Adrenal gland (tissue), 9 donors: ENCODE measurements at regions not wholly inside any gene's neighbourhood (a gene's known extent, or its start where the extent isn't known, plus 50 kb on each side); places are given as distances from the start of the nearest gene placed in this dataset.

ENCODE experiments used
- DNase-seq, 7 donors: peaks; one replicate each; pipeline ENCODE4 v3.0.0-alpha.2; 2019 to 2020
- H3K27ac ChIP-seq, 5 donors: fragments of 200-600 bp; sonication (generic) in 4 of 5; 1 replicate in 3 of 5; 2 replicates in 2 of 5; pipeline versions ENCODE4 v1.5.1 to v1.8.0; 2016 to 2020; ENCODE audit warnings: mild to moderate bottlenecking in 1 of 5
- H3K27me3 ChIP-seq: fragments of 200-600 bp; 2 replicates; pipeline ENCODE4 v1.8.0; 2021
- H3K36me3 ChIP-seq, 2 donors: fragments of 200-600 bp; replicated peaks in 1 of 2; 1 replicate in 1 of 2; 2 replicates in 1 of 2; pipeline versions ENCODE4 v1.5.1 to v1.8.0; 2018 to 2022
- H3K4me1 ChIP-seq, 2 donors: fragments of 200-600 bp; replicated peaks in 1 of 2; 1 replicate in 1 of 2; 2 replicates in 1 of 2; pipeline versions ENCODE4 v1.5.1 to v1.8.0; 2018 to 2021
- H3K4me3 ChIP-seq, 4 donors: fragments of 200-600 bp; sonication (generic) in 3 of 4; one replicate each; pipeline ENCODE4 v1.5.1; 2016 to 2018
- H3K9me3 ChIP-seq, 3 donors: fragments of 200-600 bp; sonication (generic) in 1 of 3; replicated peaks in 1 of 3; 1 replicate in 2 of 3; 2 replicates in 1 of 3; pipeline versions ENCODE4 v1.5.1 to v1.8.0; 2016 to 2021
- POLR2A ChIP-seq, 2 donors: fragments of 450-650 bp; IDR thresholded peaks; one replicate each; pipeline ENCODE4 v1.6.1; 2017; ENCODE audit warnings: antibody characterized with exemption in 2 of 2, mild to moderate bottlenecking in 2 of 2, moderate library complexity in 1 of 2
- WGBS, 4 donors: extraction: QIAGEN DNeasy Blood & Tissue Kit in 2 of 4; methylation state at CpG; one replicate each; pipeline versions ENCODE4 v1.1.5 to v1.1.7; 2013 to 2017; 5-methylcytosine and 5-hydroxymethylcytosine counted together
- intact Hi-C, 2 donors: fragments of 100-400 bp; cut with DNase I; formaldehyde crosslinking; loops; one replicate each; pipeline versions ENCODE4 v1.14.1 to v1.15.0; 2022 to 2023
- TF ChIP-seq, protein P1 (sequence below), 6 experiments: fragments of 450-650 bp in 4 of 6; fragments of 200-600 bp in 2 of 6; sonication (generic) in 1 of 6; IDR thresholded peaks; 1 replicate in 5 of 6; 2 replicates in 1 of 6; pipeline versions ENCODE4 v1.5.1 to v1.8.0; 2016 to 2021; ENCODE audit warnings: antibody characterized with exemption in 6 of 6, mild to moderate bottlenecking in 2 of 6, moderate library complexity in 1 of 6
- donor health status: healthy with polysubstance abuse.
- donor health status: Bipolar disorder and iron deficiency.
- donor health status: DM: yes; HTN: yes; CAD: no.
- donor health status: DM: no; HTN: no; CAD: no.
- donor health status: DM: no; HTN: no; CAD: no.

- TF ChIP-seq POLR2A (IDR thresholded peaks at IDR 0.05), result no peak
- H3K36me3 ChIP-seq, result no peaks in the 10 kb centered on the region
- H3K4me3 ChIP-seq, result no peak overlapping the region
- 25 to 37% (median 34%) methylated on average over 5 of the region's 5 CpGs for WGBS, 4 donors
- H3K27me3 ChIP-seq, result no peaks in the 10 kb centered on the region
- DNase-seq, result peak; percentile 32 to 81 (median 69)
- no peaks in the 10 kb centered on the region for H3K9me3 ChIP-seq
- peaks cover 11 to 13% of the 10 kb centered on the region in 2 donors for H3K4me1 ChIP-seq
- H3K27ac ChIP-seq, result peak overlapping the region in 1 of 5 donors; percentile 45
- intact Hi-C loops, result no loop called here
Measured at GRCh38 chr20:11267131-11267761, 593.4 kb upstream of the JAG1 start.

- peaks cover 11 to 13% of the 10 kb centered on the region in 2 donors for H3K4me1 ChIP-seq
- 54 to 72% (median 56%) methylated on average over 4 of the region's 4 CpGs for whole genome bisulfite sequencing, 4 donors
- no peaks in the 10 kb centered on the region for H3K27me3 ChIP-seq
- intact Hi-C loops, result no loop called here
- H3K9me3 ChIP-seq, result no peaks in the 10 kb centered on the region
- TF ChIP-seq, protein P1, sequence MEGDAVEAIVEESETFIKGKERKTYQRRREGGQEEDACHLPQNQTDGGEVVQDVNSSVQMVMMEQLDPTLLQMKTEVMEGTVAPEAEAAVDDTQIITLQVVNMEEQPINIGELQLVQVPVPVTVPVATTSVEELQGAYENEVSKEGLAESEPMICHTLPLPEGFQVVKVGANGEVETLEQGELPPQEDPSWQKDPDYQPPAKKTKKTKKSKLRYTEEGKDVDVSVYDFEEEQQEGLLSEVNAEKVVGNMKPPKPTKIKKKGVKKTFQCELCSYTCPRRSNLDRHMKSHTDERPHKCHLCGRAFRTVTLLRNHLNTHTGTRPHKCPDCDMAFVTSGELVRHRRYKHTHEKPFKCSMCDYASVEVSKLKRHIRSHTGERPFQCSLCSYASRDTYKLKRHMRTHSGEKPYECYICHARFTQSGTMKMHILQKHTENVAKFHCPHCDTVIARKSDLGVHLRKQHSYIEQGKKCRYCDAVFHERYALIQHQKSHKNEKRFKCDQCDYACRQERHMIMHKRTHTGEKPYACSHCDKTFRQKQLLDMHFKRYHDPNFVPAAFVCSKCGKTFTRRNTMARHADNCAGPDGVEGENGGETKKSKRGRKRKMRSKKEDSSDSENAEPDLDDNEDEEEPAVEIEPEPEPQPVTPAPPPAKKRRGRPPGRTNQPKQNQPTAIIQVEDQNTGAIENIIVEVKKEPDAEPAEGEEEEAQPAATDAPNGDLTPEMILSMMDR (IDR thresholded peaks at IDR 0.05), result no peak
- peak overlapping the region in 1 of 5 donors; percentile 45 for H3K27ac ChIP-seq
- DNase-seq, result peak in 2 of 7 donors; percentile 8 to 17
- no peak overlapping the region for H3K4me3 ChIP-seq
- no peaks in the 10 kb centered on the region for H3K36me3 ChIP-seq
Measured at GRCh38 chr20:11267762-11268335, 594.0 kb upstream of the JAG1 start.

GRCh38 chr20:11270566-11270965, 596.8 kb upstream of the JAG1 start:
- Histone ChIP-seq H3K9me3 (no peaks in the 10 kb centered on the region), H3K4me1 (peaks cover 11 to 13% of the 10 kb centered on the region in 2 donors), H3K4me3 (no peak overlapping the region), H3K27ac (no peak overlapping the region), H3K27me3 (no peaks in the 10 kb centered on the region), H3K36me3 (no peaks in the 10 kb centered on the region)
- DNase-seq, result no peak
- WGBS, 4 donors, result 76 to 88% (median 84%) methylated on average over 5 of the region's 5 CpGs
- TF ChIP-seq POLR2A (IDR thresholded peaks at IDR 0.05), result no peak
- TF ChIP-seq, protein P1 (IDR thresholded peaks at IDR 0.05), result no peak
- intact Hi-C loops, result loop anchor here in 1 of 2 donors (5.0 to 10.0 kb wide), 3 partner anchors 596 to 836 kb away; partner anchors contain the start of genes JAG1, MKKS and SLX4IP

DNA sequence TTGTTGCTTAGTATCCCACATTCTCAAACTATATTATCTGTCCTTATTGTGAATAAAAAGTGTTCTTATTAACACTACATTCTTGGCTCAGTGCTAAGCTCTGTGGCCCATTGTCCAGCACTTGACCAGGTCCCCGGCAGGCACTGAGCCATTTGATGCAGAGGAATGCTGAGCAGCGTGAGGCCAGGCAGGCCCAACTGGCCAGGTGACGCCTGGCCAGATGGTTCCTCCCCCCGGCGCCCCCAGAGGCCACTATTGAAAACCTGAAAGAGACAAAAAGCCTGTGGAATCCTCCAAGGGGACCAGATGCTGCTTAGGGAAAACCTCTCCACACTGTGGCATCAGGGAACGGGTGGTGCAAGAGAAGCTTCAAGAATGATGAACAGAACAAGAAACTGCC, 597.5 kb upstream of the JAG1 start:
- H3K27me3 ChIP-seq, result no peaks in the 10 kb centered on the region
- H3K36me3 ChIP-seq, result no peaks in the 10 kb centered on the region
- TF ChIP-seq, protein P1 (IDR thresholded peaks at IDR 0.05), result no peak
- TF ChIP-seq POLR2A (IDR thresholded peaks at IDR 0.05), result no peak
- peaks cover 11 to 13% of the 10 kb centered on the region in 2 donors for H3K4me1 ChIP-seq
- intact Hi-C loops, result loop anchor here in 1 of 2 donors (5.0 to 10.0 kb wide), 3 partner anchors 597 to 837 kb away; partner anchors contain the start of genes JAG1, MKKS and SLX4IP
- 81 to 87% (median 83%) methylated on average over 6 of the region's 6 CpGs for WGBS, 4 donors
- no peaks in the 10 kb centered on the region for H3K9me3 ChIP-seq
- no peak overlapping the region for H3K27ac ChIP-seq
- no peak overlapping the region for H3K4me3 ChIP-seq
- no peak for DNase-seq
